Cardiac muscle cell (in vitro differentiated cells and primary cell): ENCODE measurements at regions not wholly inside any gene's neighbourhood (a gene's known extent, or its start where the extent isn't known, plus 50 kb on each side); places are given as distances from the start of the nearest gene placed in this dataset.
"Not testable (repeated sequence)": the region's sequence is repeated elsewhere in the genome, so short reads cannot be mapped to it uniquely, and the experiment has no call there.

Experiments used
- DNase-seq, 2 donors: peaks; one replicate each; pipeline versions ENCODE4 v3.0.0 to v3.0.0-alpha.2; 2010 to 2017; ENCODE audit warnings: low read depth in 1 of 2, low spot score in 1 of 2
- H3K27ac ChIP-seq: fragments of 200-600 bp; sonication (generic); 2 replicates; pipeline ENCODE4 v1.5.1; 2016
- H3K27me3 ChIP-seq: fragments of 200-600 bp; sonication (generic); 2 replicates; pipeline ENCODE4 v1.6.0; 2016; ENCODE audit warnings: control low read depth
- H3K36me3 ChIP-seq: fragments of 200-600 bp; sonication (generic); 2 replicates; pipeline ENCODE4 v1.5.1; 2016; ENCODE audit warnings: control low read depth
- H3K4me1 ChIP-seq: fragments of 200-600 bp; sonication (generic); 2 replicates; pipeline ENCODE4 v1.8.1; 2017; ENCODE audit warnings: low read depth, mild to moderate bottlenecking, mixed run types
- H3K4me3 ChIP-seq: fragments of 200-600 bp; sonication (generic); 2 replicates; pipeline ENCODE4 v1.5.1; 2016; ENCODE audit warnings: mild to moderate bottlenecking
- H3K9me3 ChIP-seq: fragments of 200-600 bp; sonication (generic); 2 replicates; pipeline ENCODE4 v1.5.1; 2017; ENCODE audit warnings: low read depth, mild to moderate bottlenecking, control low read depth
- TF ChIP-seq, protein P1 (sequence below): IDR thresholded peaks from 2 replicates; pipeline ENCODE4 v1.5.1; 2012; ENCODE audit warnings: low read depth, mild to moderate bottlenecking, low read length

DNA sequence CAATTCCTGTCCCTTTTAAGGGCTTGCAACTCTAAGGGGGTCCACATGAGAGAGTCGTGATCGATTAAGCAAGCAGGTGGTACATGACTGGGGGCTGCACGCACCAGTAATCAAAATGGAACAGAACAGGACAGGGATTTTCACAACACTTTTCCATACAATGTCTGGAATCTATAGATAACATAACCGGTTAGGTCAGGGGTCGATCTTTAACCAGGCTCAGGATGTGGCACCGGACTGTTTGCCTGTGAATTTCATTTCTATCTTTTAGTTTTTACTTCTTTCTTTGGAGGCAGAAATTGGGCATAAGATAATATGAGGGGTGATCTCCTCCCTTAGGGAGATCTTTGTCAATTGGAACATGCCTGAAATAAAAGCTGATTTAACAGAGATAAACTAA, 370.1 kb downstream of the IPMK start:
- DNase-seq, result no peak
- Histone ChIP-seq H3K4me3 (no peak overlapping the region), H3K27ac (no peak overlapping the region), H3K27me3 (no peaks in the 10 kb centered on the region), H3K4me1 (no peaks in the 10 kb centered on the region), H3K9me3 (no peaks in the 10 kb centered on the region), H3K36me3 (no peaks in the 10 kb centered on the region)
- TF ChIP-seq, protein P1, sequence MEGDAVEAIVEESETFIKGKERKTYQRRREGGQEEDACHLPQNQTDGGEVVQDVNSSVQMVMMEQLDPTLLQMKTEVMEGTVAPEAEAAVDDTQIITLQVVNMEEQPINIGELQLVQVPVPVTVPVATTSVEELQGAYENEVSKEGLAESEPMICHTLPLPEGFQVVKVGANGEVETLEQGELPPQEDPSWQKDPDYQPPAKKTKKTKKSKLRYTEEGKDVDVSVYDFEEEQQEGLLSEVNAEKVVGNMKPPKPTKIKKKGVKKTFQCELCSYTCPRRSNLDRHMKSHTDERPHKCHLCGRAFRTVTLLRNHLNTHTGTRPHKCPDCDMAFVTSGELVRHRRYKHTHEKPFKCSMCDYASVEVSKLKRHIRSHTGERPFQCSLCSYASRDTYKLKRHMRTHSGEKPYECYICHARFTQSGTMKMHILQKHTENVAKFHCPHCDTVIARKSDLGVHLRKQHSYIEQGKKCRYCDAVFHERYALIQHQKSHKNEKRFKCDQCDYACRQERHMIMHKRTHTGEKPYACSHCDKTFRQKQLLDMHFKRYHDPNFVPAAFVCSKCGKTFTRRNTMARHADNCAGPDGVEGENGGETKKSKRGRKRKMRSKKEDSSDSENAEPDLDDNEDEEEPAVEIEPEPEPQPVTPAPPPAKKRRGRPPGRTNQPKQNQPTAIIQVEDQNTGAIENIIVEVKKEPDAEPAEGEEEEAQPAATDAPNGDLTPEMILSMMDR, result no peak

DNA sequence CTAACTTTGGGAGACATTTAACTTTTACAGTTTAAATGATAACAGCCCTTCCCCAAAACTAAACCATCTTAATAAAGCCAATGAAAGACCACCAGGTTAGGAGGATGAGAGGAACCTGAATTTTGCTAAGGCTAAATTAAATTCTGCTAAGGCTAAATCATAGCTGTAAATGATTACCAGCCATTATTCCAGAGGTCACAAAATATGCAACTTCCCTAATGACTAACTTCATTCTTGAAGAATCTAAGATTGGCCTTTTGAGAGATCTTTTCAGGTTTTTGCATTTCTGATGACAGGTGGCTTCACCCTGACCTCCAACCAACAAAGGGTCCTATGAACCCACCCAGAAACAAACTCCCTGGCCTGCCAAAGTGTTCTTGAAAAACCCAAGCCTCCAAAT, 373.3 kb downstream of the IPMK start:
- Histone ChIP-seq H3K36me3 (no peaks in the 10 kb centered on the region), H3K27me3 (no peaks in the 10 kb centered on the region), H3K4me3 (no peak overlapping the region), H3K4me1 (no peaks in the 10 kb centered on the region), H3K27ac (no peak overlapping the region), H3K9me3 (no peaks in the 10 kb centered on the region)
- TF ChIP-seq, protein P1, result no peak
- no peak for DNase-seq

DNA sequence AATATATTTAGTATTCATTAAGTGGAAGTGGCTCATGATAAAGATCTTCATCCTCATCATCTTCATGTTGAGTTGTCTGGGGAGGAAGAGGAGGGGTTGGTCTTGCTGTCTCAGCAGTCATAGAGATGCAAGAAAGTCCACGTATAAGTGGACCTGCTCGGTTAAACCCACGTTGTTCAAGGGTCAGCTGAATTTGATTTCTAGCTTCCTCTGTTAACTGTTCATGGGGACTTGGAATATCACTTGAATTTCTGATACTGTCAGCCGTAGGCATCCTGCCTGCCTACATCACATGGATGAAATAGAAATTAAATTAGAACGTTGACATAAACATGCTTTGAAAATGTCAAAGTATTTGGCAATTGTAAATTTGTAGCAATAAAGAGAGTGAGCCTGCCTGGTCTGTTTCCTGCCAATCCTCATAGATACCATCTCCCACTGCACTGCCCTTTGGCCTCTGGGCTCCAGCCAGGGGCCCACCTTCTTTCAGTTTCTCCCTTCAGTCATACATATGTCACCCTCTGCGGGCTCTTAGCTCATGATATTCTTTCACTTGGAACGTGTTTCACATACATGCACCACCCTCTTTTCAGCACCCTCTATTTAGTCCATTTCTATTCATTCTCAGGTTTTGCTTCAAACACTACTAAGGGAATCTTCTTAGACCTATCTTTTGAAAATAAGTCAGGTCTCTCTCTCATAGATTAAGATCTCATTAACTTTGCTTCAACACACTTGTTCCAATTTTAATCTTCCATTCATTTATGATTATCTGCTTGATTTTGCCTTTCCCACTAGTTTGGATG, 376.3 kb downstream of the IPMK start:
- no peaks in the 10 kb centered on the region for H3K27me3 ChIP-seq
- no peaks in the 10 kb centered on the region for H3K4me1 ChIP-seq
- no peak overlapping the region for H3K4me3 ChIP-seq
- H3K27ac ChIP-seq, result no peak overlapping the region
- no peaks in the 10 kb centered on the region for H3K36me3 ChIP-seq
- TF ChIP-seq, protein P1, result no peak
- H3K9me3 ChIP-seq, result no peaks in the 10 kb centered on the region
- DNase-seq, result no peak

DNA sequence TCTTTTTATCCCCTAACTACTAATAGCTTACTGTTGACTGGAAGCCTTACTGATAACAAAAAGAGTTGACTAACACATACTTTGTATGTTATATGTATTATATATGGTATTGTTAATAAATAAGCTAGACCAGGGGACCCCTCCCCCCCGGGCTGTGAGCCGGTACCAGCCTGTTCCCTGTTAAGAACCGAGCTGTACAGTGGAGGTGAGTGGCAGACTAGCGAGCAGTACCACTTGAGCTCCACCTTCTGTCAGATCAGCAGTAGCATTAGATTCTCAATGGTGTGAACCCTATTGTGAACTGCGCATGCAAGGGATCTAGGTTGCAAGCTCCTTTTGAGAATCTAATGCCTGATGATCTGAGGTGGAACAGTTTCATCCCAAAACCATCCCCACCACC, 377.0 kb downstream of the IPMK start:
- Histone ChIP-seq H3K9me3 (no peaks in the 10 kb centered on the region), H3K4me3 (no peak overlapping the region), H3K27ac (no peak overlapping the region), H3K36me3 (no peaks in the 10 kb centered on the region), H3K4me1 (no peaks in the 10 kb centered on the region), H3K27me3 (no peaks in the 10 kb centered on the region)
- no peak for DNase-seq
- TF ChIP-seq, protein P1, result no peak

DNA sequence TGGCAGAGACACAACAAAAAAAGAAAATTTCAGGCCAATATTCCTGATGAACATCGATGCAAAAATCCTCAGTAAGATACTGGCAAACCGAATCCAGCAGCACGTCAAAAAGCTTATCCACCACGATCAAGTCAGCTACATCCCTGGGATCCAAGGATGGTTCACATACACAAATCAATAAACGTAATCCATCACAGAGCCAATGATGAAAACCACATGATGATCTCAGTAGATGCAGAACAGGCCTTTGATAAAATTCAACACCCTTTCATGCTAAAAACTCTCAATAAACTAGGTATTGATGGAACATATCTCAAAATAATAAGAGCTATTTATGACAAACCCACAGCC, 382.1 kb downstream of the IPMK start:
- not testable (repeated sequence) for DNase-seq, H3K4me1 ChIP-seq, H3K27ac ChIP-seq, H3K36me3 ChIP-seq, H3K4me3 ChIP-seq, H3K27me3 ChIP-seq, H3K9me3 ChIP-seq

DNA sequence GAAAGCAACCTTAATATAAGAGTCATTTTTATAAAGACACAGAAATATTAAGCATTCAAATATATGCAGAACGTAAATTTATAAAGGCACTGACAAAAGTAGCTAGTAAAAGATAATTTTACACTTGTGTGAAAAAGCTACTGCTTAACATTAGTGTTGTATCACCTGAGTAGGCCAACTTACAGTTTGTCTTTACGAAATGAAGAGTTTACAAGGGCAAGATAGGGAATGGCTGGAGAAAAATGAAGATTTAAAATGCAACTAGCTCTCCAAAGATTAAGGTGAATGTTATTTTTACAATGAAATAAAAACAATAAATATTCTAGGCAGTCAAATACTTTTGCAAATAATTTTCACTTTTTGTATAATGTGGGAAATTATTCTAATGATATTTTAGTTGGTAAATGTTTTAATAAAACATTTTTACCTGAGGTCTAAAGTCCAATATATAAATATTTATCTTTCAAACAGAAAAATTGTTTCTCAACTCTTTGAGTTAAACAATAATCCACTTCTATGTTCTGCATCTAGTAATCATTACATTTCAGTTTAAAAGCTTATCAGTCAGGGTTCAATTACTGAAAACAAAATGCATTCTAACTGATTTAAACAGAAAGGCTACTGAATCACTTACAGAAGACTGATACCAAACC, 382.6 kb downstream of the IPMK start:
- DNase-seq, result no peak
- H3K27me3 ChIP-seq, result no peaks in the 10 kb centered on the region
- H3K4me3 ChIP-seq, result no peak overlapping the region
- TF ChIP-seq, protein P1, result no peak
- H3K36me3 ChIP-seq, result no peaks in the 10 kb centered on the region
- H3K27ac ChIP-seq, result no peak overlapping the region
- H3K9me3 ChIP-seq, result no peaks in the 10 kb centered on the region
- no peaks in the 10 kb centered on the region for H3K4me1 ChIP-seq
